SH-SY5Y (cell line): ENCODE measurements at regions not wholly inside any gene's neighbourhood (a gene's known extent, or its start where the extent isn't known, plus 50 kb on each side); places are given as distances from the start of the nearest gene placed in this dataset.

ENCODE experiments used
- GATA2 ChIP-seq: IDR thresholded peaks from 2 replicates; pipeline ENCODE4 v1.6.1; 2011; ENCODE audit warnings: mild to moderate bottlenecking, low read depth, low read length
- GATA3 ChIP-seq: IDR thresholded peaks from 2 replicates; pipeline ENCODE4 v1.6.1; 2011; ENCODE audit warnings: low read depth, mild to moderate bottlenecking, low read length, moderate library complexity

- TF ChIP-seq GATA2 (no peak), GATA3 (no peak)
Observed at GRCh38 chr16:74199842-74200124, 96.8 kb upstream of the PSMD7 start.
